ENCODE measurements at regions not wholly inside any gene's neighbourhood (a gene's known extent, or its start where the extent isn't known, plus 50 kb on each side); places are given as distances from the start of the nearest gene placed in this dataset.

DNA sequence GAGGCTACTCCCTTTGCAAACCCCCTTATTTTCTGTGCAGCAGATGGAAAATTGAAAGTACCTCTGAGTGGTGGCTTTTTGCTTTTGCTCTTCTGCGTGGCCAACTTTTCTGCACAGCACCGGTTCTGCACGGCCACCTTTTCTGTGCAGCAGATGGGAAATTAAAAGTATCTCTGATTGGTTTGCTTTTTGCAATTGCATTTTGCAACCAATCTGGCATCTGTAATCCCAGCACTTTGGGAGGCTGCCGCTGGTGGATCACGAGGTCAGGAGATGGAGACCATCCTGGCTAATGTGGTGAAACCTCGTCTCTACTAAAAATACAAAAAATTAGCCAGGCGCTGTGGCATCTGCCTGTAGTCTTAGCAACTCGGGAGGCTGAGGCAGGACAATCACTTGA lies 79.5 kb upstream of the CHMP2B start:
- Histone ChIP-seq H3K36me3 (no peaks in the 10 kb centered on the region), H3K27ac (no peak overlapping the region), H3K27me3 (no peaks in the 10 kb centered on the region), H3K9me3 (no peaks in the 10 kb centered on the region), H3K4me1 (no peaks in the 10 kb centered on the region), H3K4me3 (no peak overlapping the region)
- WGBS, 2 donors = 84 to 90% methylated on average over 8 of the region's 8 CpGs
- DNase-seq = no peak
- no peak for TF ChIP-seq POLR2A (IDR thresholded peaks at IDR 0.05)
- intact Hi-C loops (cut with DNase I) = no loop called here

DNA sequence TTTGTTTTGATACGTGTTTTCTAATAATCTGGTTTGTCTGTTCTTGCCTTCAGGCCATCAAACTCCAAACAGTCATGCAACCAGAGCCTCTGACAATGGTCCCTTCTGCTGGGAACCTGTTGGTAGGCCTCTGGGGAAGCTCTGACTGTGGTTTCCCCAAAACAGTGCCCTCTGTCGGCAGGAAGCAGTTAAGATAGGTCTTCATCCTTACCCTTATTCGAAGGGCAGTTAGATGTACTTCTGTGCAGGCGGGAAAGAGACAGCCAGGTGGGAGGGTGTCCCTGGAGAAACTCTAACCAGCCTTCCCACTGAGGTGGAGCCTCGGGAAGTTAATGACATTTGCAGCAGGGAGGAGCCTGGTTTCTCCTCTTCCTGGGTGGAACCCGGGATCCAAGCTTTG lies 81.6 kb upstream of the CHMP2B start:
- WGBS, 2 donors = 67 to 71% methylated on average over 6 of the region's 6 CpGs
- Histone ChIP-seq H3K4me3 (no peak overlapping the region), H3K9me3 (peaks cover 5 to 8% (median 6%) of the 10 kb centered on the region in 4 donors), H3K4me1 (no peaks in the 10 kb centered on the region), H3K36me3 (no peaks in the 10 kb centered on the region), H3K27me3 (no peaks in the 10 kb centered on the region), H3K27ac (no peak overlapping the region)
- intact Hi-C loops (cut with DNase I) = no loop called here
- TF ChIP-seq POLR2A (IDR thresholded peaks at IDR 0.05) (no peak), POLR2AphosphoS5 (IDR thresholded peaks at IDR 0.05) (no peak), EP300 (IDR thresholded peaks at IDR 0.05) (no peak), CTCF (IDR thresholded peaks at IDR 0.05) (no peak)
- DNase-seq = no peak

DNA sequence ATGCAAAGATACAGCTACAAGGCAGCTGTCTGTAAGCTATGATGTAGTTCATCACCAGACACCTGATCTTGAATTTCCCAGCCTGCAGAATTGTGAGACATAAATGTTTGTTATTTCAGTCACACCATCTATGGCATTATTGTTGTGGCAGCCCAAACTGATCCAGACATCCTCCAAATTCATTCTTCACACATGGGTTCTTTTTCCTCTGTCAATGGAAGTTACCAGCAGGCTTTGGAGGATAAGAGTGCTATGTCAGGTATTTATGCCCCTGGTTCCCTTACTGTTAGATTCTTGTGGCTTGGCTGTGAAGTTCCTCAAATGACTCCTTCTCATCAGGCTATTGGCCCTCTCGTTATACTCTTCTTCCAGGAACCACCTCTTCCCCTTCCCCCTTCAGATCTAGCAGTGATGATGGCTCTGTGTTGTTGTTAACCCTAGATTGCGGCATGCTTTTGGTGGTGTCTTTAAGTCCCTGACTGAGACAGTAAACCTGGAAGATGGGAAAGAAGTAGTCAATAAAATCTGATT lies 91.0 kb upstream of the CHMP2B start:
- intact Hi-C loops (cut with DNase I) = no loop called here
- Histone ChIP-seq H3K4me3 (no peak overlapping the region), H3K4me1 (no peaks in the 10 kb centered on the region), H3K9me3 (peaks cover 1 to 8% (median 3%) of the 10 kb centered on the region in 4 donors), H3K27ac (no peak overlapping the region), H3K27me3 (no peaks in the 10 kb centered on the region), H3K36me3 (no peaks in the 10 kb centered on the region)
- 62 to 67% methylated on average over 2 of the region's 2 CpGs for WGBS, 2 donors
- TF ChIP-seq POLR2A (IDR thresholded peaks at IDR 0.05) (no peak), CTCF (IDR thresholded peaks at IDR 0.05) (no peak), EP300 (IDR thresholded peaks at IDR 0.05) (no peak), POLR2AphosphoS5 (IDR thresholded peaks at IDR 0.05) (no peak)
- DNase-seq = no peak

DNA sequence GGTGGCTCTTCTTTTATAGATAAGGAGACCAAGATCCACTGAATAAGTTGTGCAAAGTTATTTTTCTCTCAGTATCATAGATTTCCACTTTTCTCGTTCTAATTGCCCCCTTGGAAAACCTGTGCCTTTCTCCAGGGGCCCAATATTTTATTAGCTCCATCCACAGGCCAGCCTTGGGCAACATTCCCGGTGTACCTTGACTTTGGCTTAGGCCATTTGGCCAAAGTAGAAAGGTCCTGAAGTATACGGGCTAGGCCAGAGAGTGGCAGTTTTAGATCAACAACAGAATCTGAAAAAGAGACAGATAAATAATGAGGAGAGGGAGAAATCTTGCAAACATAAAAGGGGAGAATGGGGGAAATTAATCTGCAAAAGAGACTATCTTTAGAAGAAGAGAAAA lies 91.7 kb upstream of the CHMP2B start:
- DNase-seq = no peak
- H3K9me3 ChIP-seq = peaks cover 0 to under 1% (median 0%) of the 10 kb centered on the region in 4 donors
- no peaks in the 10 kb centered on the region for H3K27me3 ChIP-seq
- H3K27ac ChIP-seq = no peak overlapping the region
- H3K36me3 ChIP-seq = no peaks in the 10 kb centered on the region
- intact Hi-C loops (cut with DNase I) = no loop called here
- TF ChIP-seq CTCF (IDR thresholded peaks at IDR 0.05) (no peak), POLR2A (IDR thresholded peaks at IDR 0.05) (no peak), EP300 (IDR thresholded peaks at IDR 0.05) (no peak), POLR2AphosphoS5 (IDR thresholded peaks at IDR 0.05) (no peak)
- WGBS, 2 donors = 66 to 85% methylated on average over 3 of the region's 3 CpGs
- H3K4me3 ChIP-seq = no peak overlapping the region
- H3K4me1 ChIP-seq = no peaks in the 10 kb centered on the region

- TF ChIP-seq POLR2AphosphoS5 (IDR thresholded peaks at IDR 0.05) (no peak), CTCF (IDR thresholded peaks at IDR 0.05) (no peak), POLR2A (IDR thresholded peaks at IDR 0.05) (no peak), EP300 (IDR thresholded peaks at IDR 0.05) (no peak)
- no peaks in the 10 kb centered on the region for H3K4me1 ChIP-seq
- H3K27me3 ChIP-seq = no peaks in the 10 kb centered on the region
- H3K9me3 ChIP-seq = peaks cover 0 to 2% (median 0%) of the 10 kb centered on the region in 4 donors
- intact Hi-C loops (cut with DNase I) = no loop called here
- no peak overlapping the region for H3K4me3 ChIP-seq
- H3K36me3 ChIP-seq = no peaks in the 10 kb centered on the region
- WGBS, 2 donors = 93 to 95% methylated on average over 2 of the region's 2 CpGs
- no peak for DNase-seq
- H3K27ac ChIP-seq = no peak overlapping the region
Measured at GRCh38 chr3:87132801-87133200, 94.3 kb upstream of the CHMP2B start.
